ENCODE measurements at regions not wholly inside any gene's neighbourhood (a gene's known extent, or its start where the extent isn't known, plus 50 kb on each side); places are given as distances from the start of the nearest gene placed in this dataset.
"Not testable (repeated sequence)": the region's sequence is repeated elsewhere in the genome, so short reads cannot be mapped to it uniquely, and the experiment has no call there.

DNA sequence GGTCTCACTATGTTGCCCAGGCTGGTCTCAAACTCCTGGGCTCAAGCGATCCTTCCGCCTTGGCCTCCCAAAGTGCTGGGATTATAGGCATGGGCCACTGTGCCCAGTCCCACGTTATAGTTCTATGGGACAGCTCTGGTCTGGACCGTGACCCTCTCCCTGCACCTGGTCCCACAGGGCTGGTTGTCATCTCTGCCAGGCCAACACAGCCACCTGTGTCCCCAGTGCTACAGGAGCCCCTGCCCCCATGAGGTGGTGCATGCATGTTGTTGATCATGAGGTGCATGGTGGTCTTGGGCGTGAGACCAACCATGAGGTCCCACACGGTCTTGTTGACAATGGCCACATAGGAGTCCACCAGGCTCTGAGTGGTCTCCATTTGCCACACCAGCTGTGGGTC is 51.0 kb upstream of the UBE2Q2 start:
- H3K4me3 Mint-ChIP-seq; H3K36me3 Mint-ChIP-seq (ENCODE audit: low read depth); DNase-seq; H3K9me3 Mint-ChIP-seq; H3K27ac Mint-ChIP-seq; intact Hi-C loops (cut with micrococcal nuclease); H3K4me1 Mint-ChIP-seq: not testable (repeated sequence)
- peaks cover 29% of the 10 kb centered on the region for H3K27me3 Mint-ChIP-seq

DNA sequence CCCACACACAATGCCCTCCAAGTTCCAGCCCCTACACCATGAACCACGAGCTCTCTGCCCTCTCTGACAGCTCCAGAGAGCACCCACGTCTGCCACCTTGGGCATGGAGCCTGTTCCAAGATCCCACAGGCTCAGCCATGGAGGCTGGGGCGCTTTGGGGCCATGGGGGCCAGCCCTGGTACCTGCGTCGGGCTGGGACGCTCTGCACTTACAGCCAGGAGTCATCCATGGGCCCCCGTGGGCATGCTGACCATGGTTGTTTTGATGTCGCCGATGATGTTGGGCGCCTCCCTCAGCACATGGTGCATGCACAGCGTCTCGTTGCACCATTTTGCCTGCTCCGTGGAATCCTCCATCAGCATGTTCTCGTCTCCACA is 51.9 kb upstream of the UBE2Q2 start:
- H3K36me3 Mint-ChIP-seq (ENCODE audit: low read depth) = no peaks in the 10 kb centered on the region
- no peak overlapping the region for H3K27ac Mint-ChIP-seq
- no peak for DNase-seq
- H3K4me1 Mint-ChIP-seq = no peaks in the 10 kb centered on the region
- intact Hi-C loops (cut with micrococcal nuclease) = no loop called here
- no peak overlapping the region for H3K4me3 Mint-ChIP-seq
- no peaks in the 10 kb centered on the region for H3K9me3 Mint-ChIP-seq
- H3K27me3 Mint-ChIP-seq = peaks cover 27% of the 10 kb centered on the region

DNA sequence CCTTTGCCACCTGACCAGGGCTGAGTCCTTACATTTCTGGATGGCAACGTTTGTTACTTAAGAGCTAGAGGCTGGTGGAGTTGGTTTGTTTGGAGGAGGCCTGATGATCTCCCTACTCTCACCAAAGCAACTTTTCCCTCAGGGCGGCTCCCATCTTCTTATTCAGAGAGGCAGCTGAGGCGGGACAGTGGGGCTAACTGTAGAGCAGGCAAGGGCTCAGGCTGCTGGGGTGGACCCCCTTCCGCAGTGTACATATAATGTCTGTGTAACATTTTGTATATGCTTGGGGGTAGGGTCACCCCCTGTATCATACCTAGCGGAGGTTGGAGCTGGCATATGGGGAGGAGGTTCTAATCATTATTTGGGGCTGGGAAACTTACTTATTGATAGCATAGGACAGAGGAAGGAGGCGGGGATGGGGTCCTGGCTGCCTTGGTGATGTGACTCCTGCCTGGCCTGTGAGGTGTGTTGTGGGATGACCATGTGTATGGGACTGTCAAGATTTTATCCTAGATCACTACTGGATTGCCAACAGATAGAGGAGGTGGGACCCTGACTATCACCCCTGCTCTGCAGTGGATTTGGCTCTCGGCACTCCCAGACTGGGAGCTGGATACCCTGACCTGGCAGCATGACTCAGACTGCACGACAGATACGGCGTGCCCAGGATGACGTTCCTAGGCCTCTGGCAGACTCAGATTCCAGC is 52.5 kb upstream of the UBE2Q2 start:
- no peak overlapping the region for H3K27ac Mint-ChIP-seq
- DNase-seq = no peak
- H3K4me3 Mint-ChIP-seq = no peak overlapping the region
- intact Hi-C loops (cut with micrococcal nuclease) = no loop called here
- H3K9me3 Mint-ChIP-seq = no peaks in the 10 kb centered on the region
- H3K27me3 Mint-ChIP-seq = peaks cover 32% of the 10 kb centered on the region
- no peaks in the 10 kb centered on the region for H3K4me1 Mint-ChIP-seq
- no peaks in the 10 kb centered on the region for H3K36me3 Mint-ChIP-seq (ENCODE audit: low read depth)

DNA sequence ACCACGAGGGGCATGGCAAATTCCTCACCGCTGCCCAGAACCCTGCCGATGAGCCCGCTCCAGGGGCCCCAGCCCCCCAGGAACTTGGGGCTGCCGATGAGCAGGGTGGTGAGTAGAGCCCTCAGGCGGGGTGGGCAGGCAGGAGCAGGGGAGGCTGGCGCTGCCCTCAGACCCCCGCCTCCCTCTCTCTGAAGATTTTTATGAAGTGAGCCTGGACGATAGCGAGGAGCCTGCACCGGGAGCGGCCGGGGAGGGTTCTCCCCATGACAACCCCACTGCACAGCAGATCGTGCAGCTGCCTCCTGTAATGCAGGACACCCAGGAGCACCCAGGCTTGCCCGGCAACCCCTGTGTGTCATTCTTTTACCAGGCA is 56.7 kb upstream of the UBE2Q2 start:
- H3K4me3 Mint-ChIP-seq = no peak overlapping the region

DNA sequence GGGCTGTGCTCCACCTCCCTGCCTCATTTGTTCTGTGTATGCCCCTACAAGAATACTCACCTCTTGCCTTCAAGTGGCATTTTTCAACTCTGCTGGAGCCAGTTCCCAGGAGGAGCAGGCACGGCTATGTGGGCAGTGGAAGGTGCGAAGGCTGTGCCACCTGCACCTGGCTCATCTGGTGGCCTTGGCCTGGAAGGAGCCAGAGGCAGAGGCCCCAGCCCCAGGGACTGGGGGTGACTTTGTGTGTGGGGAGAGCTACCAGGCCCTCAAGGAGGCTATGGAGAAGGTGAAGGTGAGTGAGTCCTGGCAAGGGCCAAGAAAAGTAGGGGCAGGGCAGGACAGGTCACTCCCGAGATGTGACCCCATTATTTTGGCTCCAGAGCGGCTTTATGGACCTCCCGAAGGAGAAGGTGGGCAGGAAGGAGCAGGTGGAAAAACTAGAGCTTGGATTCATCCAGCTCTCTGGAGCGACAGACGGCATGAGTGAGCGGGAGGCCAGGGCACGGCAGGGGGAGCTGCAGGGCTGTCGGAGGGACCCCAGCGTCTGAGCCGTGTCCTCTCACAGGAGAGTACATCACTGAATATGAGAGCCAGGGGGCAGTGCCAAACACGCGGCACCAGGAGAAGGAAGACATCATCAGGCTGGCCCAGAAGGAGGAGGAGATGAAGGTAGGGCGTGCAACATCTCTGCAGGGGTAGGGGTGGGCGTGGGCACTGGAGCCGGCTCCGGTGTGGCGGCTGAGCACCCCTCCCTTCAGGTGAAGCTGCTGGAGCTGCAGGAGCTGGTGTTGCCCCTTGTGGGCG is 57.3 kb upstream of the UBE2Q2 start:
- H3K27ac Mint-ChIP-seq = no peak overlapping the region
- no peaks in the 10 kb centered on the region for H3K9me3 Mint-ChIP-seq
- peaks cover 38% of the 10 kb centered on the region for H3K27me3 Mint-ChIP-seq
- no peaks in the 10 kb centered on the region for H3K36me3 Mint-ChIP-seq (ENCODE audit: low read depth)
- H3K4me3 Mint-ChIP-seq = no peak overlapping the region
- DNase-seq = no peak
- intact Hi-C loops (cut with micrococcal nuclease) = no loop called here
- no peaks in the 10 kb centered on the region for H3K4me1 Mint-ChIP-seq

More for the DNA sequence above, 56.7 kb upstream of the UBE2Q2 start:
- no peaks in the 10 kb centered on the region for H3K4me1 Mint-ChIP-seq
- no peak for DNase-seq
- H3K27ac Mint-ChIP-seq = no peak overlapping the region
- intact Hi-C loops (cut with micrococcal nuclease) = no loop called here
- H3K9me3 Mint-ChIP-seq = no peaks in the 10 kb centered on the region
- peaks cover 34% of the 10 kb centered on the region for H3K27me3 Mint-ChIP-seq
- H3K36me3 Mint-ChIP-seq (ENCODE audit: low read depth) = no peaks in the 10 kb centered on the region

DNA sequence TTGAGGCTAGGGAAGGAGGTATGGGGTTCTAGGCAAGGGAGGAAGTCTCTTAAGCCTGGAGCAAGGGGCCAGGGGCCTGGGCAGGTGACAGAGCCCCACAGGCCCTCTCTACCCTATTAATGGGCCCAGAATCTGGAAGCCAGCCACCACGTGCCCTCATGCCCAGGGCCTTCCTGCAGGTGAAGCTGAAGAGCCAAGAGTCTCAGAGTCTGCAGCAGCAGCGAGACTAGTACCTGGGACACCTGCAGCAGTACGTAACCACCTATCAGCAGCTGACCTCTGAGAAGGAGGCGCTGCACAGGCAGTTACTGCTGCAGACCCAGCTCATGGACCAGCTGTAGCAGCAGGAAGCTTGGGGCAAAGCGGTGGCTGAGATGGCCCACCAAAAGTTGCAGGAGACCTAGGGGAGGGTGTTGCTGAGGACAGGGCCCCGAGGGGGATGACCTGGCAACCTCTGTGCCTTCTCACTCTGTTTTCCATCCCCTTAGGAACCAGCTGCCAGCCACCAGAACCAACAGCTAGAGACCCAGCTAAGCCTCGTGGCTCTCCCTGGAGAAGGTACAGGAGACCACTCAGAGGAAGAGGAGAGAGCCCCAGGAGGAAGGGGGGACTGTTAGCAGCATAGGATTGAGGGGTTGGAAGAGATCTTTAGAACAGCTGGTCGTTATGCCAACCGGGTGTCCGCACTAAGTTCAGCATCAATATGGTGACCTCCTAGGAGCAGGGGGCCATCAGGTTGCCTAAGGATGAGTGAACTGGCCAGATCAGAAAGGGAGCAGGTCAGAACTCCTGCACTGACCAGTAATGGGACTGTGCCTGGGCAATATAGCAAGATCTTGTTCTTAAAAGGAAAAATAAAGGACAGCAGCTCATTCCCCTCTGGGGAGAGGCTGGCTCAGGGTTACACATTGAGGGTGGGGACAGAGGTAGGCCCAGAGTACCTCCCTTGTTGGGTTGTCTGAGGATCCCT is 58.5 kb upstream of the UBE2Q2 start:
- H3K4me3 Mint-ChIP-seq; DNase-seq; H3K27ac Mint-ChIP-seq; intact Hi-C loops (cut with micrococcal nuclease); H3K36me3 Mint-ChIP-seq (ENCODE audit: low read depth); H3K4me1 Mint-ChIP-seq; H3K9me3 Mint-ChIP-seq: not testable (repeated sequence)
- peaks cover 35% of the 10 kb centered on the region for H3K27me3 Mint-ChIP-seq

DNA sequence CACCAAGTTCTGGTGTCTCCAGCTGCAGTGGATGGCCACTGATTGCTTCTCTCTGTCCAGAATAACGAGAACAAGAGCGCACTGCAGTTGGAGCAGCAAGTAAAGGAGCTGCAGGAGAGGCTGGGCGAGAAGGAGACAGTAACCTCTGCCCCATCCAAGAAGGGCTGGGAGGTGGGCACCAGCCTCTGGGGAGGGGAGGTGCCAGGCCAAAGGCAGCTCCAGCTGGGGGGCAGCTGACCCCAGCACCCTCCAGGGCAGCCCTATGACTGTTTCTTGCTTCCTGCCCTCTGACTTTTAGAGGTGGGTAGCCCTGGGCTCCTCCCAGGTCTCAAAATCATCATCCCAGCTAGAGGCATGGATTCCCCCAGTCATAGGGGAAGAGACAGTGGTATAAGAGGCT is 59.7 kb upstream of the UBE2Q2 start:
- H3K9me3 Mint-ChIP-seq; H3K36me3 Mint-ChIP-seq (ENCODE audit: low read depth); DNase-seq; H3K4me1 Mint-ChIP-seq; H3K27ac Mint-ChIP-seq; intact Hi-C loops (cut with micrococcal nuclease); H3K4me3 Mint-ChIP-seq: not testable (repeated sequence)
- peaks cover 39% of the 10 kb centered on the region for H3K27me3 Mint-ChIP-seq

DNA sequence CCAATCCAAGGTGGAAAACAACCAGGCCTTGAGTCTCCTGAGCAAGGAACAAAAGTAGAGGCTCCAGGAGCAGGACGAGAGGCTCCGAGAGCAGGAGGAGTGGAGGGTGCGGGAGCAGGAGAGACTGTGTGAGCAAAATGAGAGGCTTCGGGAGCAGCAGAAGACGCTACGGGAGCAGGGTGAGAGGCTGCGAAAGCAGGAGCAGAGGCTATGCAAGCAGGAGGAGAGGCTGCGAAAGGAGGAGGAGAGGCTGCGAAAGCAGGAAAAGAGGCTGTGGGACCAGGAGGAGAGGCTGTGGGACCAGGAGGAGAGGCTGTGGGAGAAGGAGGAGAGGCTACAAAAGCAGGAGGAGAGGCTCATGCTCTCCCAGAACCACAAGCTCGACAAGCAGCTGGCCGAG is 60.3 kb upstream of the UBE2Q2 start:
- Mint-ChIP-seq H3K27ac (no peak overlapping the region), H3K27me3 (peaks cover 40% of the 10 kb centered on the region), H3K9me3 (no peaks in the 10 kb centered on the region), H3K36me3 (ENCODE audit: low read depth) (no peaks in the 10 kb centered on the region), H3K4me3 (no peak overlapping the region), H3K4me1 (no peaks in the 10 kb centered on the region)
- intact Hi-C loops (cut with micrococcal nuclease) = no loop called here
- no peak for DNase-seq

DNA sequence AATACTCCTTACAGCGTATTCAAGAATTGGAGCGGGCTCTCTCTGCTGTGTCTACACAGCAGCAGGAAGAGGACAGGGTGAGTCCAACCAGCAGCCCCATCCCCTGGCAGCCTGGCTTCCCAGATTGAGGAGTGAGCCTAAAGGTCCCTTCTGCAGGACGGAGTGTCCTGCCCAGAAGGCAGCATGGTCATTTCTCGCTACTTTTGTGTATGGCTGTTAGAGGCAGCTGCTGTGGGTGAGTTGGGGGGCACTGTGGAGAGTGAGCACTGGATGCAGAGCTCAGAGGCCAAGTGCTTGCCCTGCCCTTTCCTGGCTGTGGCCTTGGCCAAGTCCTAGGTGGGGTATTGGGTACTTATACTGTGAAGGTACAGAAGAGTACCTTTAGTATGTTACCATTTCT is 62.3 kb upstream of the UBE2Q2 start:
- H3K4me1 Mint-ChIP-seq; H3K9me3 Mint-ChIP-seq; intact Hi-C loops (cut with micrococcal nuclease); H3K4me3 Mint-ChIP-seq; H3K36me3 Mint-ChIP-seq (ENCODE audit: low read depth); DNase-seq; H3K27ac Mint-ChIP-seq: not testable (repeated sequence)
- peaks cover 28% of the 10 kb centered on the region for H3K27me3 Mint-ChIP-seq

DNA sequence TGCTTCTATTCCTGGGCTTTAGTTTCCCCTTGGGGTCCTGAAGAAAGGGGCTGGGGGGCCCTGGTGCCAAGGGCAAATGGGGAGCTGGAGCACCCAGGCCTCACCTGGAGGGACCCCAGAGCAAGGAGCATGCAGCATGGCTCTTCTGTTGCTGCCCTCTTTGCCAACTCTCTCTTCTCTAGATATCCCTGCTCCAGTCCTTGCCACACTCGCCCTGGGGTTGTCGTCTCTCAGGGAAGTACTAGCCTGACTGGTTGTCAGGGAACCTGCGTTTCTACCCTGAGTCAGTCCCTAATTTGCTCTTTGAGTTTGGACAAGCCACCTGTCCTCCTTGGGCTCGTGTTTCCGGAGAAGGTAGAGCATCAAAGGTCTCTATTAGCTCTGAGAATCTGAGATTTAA is 63.7 kb upstream of the UBE2Q2 start:
- intact Hi-C loops (cut with micrococcal nuclease) = no loop called here
- DNase-seq = no peak
- no peak overlapping the region for H3K4me3 Mint-ChIP-seq
- no peaks in the 10 kb centered on the region for H3K9me3 Mint-ChIP-seq
- H3K27me3 Mint-ChIP-seq = peaks cover 25% of the 10 kb centered on the region
- H3K4me1 Mint-ChIP-seq = peaks cover 10% of the 10 kb centered on the region
- no peak overlapping the region for H3K27ac Mint-ChIP-seq
- no peaks in the 10 kb centered on the region for H3K36me3 Mint-ChIP-seq (ENCODE audit: low read depth)

DNA sequence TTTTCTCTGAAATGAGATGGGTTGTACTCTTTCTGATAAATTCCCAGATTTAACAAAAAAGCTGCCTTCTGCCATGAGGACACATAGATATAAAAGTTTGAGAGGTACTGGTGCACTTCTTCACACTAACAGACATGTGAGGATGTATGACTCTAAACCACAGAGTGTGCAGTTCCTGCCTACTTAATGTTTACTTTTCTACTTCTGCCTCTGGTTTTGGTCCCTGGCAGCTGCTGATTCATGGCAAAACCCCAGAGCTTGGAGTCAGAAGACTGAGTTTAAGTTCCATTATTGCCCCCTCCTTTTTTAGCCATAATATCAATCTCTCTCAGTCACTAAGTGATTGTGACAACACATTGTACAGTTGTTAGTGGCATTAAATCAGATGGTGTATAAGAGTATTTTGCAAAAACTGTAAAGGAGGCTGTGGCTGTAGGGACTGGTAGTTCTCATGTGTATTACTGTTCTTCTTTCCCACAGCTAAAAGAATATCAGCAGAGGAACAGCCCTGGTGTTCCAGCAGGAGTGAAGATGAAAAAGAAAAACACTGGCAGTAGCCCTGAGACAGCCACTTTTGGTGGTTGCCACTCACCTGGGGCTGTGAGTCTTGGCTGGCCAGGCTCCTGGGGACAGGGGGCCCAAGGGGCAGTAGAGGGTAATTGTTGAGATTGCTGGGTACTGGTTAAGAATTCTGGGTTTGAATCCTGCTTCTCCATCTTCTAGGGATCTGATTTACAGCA is 64.4 kb upstream of the CSPG4 start:
- H3K4me3 Mint-ChIP-seq; H3K36me3 Mint-ChIP-seq (ENCODE audit: low read depth); DNase-seq; H3K9me3 Mint-ChIP-seq; intact Hi-C loops (cut with micrococcal nuclease): not testable (repeated sequence)
- H3K4me1 Mint-ChIP-seq = peaks cover 10% of the 10 kb centered on the region
- peaks cover 21% of the 10 kb centered on the region for H3K27me3 Mint-ChIP-seq
- H3K27ac Mint-ChIP-seq = peak overlapping the region; percentile 36

DNA sequence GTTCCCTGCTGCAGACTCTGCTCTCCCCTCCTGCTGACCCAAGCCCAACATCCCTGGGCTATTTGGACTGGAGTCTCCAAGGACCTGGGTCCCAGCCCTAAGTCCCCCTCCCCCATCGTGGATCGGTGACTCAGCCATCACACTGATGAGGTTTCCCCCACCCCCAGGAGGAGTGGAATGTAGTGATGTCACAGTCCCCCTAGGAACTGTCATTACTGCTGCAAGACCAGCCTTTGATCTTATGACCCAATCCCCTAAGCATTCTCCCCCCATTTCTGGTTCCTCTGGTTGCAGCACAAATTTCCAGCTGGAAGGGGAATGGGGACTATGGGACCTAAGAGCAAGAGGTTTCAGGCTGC is 63.4 kb upstream of the CSPG4 start:
- no peaks in the 10 kb centered on the region for H3K9me3 Mint-ChIP-seq
- peaks cover 10% of the 10 kb centered on the region for H3K4me1 Mint-ChIP-seq
- H3K4me3 Mint-ChIP-seq = no peak overlapping the region
- no peaks in the 10 kb centered on the region for H3K36me3 Mint-ChIP-seq (ENCODE audit: low read depth)
- intact Hi-C loops (cut with micrococcal nuclease) = no loop called here
- H3K27me3 Mint-ChIP-seq = peaks cover 17% of the 10 kb centered on the region
- H3K27ac Mint-ChIP-seq = peak overlapping the region; percentile 11
- DNase-seq = no peak

DNA sequence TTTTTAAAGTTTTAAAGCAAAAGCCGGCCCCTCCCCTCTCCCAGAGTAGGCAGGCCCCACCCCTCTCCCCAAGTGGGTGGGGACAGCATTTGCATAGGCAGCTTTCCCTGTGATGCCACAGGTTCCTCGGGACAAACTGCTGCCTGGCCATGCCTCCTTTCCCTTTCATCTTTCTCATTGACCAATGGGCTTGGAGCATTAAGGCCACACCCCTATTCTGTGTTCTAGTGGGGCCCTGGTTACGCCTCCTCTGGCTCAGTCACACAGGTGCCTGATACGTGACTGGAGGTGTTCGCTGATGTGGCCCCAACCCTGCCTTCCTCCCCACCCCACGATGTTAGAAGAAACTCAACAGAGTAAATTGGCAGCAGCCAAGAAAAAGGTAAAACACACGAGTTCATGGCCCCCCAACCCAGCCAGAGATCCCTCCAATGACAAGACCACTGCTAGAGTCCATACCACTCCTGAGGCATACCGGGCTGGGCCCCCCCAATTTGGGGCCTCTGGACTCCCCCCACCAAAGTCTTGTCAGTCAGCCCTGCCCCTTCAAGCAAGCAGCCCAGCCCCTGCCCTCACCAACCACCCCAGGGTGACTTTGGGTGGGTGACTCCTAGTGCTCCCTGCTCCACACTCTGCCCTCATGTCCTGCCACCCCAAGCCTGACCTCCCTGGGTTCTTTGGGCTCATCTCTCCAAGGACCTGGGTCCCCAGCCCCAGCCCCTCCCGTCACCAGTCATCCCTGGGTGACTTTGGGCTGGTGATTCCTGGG is 62.8 kb upstream of the CSPG4 start:
- Mint-ChIP-seq H3K4me1 (peaks cover 10% of the 10 kb centered on the region), H3K36me3 (ENCODE audit: low read depth) (no peaks in the 10 kb centered on the region), H3K27ac (peak overlapping the region; percentile 45), H3K4me3 (no peak overlapping the region), H3K9me3 (no peaks in the 10 kb centered on the region), H3K27me3 (peaks cover 18% of the 10 kb centered on the region)
- DNase-seq = no peak
- intact Hi-C loops (cut with micrococcal nuclease) = no loop called here
